GM21515 (cell line): ENCODE measurements at regions not wholly inside any gene's neighbourhood (a gene's known extent, or its start where the extent isn't known, plus 50 kb on each side); places are given as distances from the start of the nearest gene placed in this dataset.
"Not testable (repeated sequence)": the region's sequence is repeated elsewhere in the genome, so short reads cannot be mapped to it uniquely, and the experiment has no call there.

Experiments
- ATAC-seq: cut with Tn5 transposase; IDR thresholded peaks from one replicate; pipeline ENCODE4 v1.9.1; 2021; ENCODE audit not compliant: unreplicated experiment

- no peak for ATAC-seq
Measured at GRCh38 chr4:57200799-57201327, 90.7 kb upstream of the IGFBP7 start.

GRCh38 chr4:57199267-57199666, 89.1 kb upstream of the IGFBP7 start:
- ATAC-seq: no peak

- no peak for ATAC-seq
Measured at GRCh38 chr4:57195622-57196021, 85.4 kb upstream of the IGFBP7 start.

- no peak for ATAC-seq
Measured at GRCh38 chr4:57194068-57194611, 84.0 kb upstream of the IGFBP7 start.

GRCh38 chr4:57193209-57193810, 83.1 kb upstream of the IGFBP7 start:
- no peak for ATAC-seq

GRCh38 chr4:57191523-57192034, 81.4 kb upstream of the IGFBP7 start:
- no peak for ATAC-seq

GRCh38 chr4:57190601-57191481, 80.7 kb upstream of the IGFBP7 start:
- peak; percentile 75 for ATAC-seq

GRCh38 chr4:57187246-57187645, 77.1 kb upstream of the IGFBP7 start:
- no peak for ATAC-seq

GRCh38 chr4:57184378-57185029, 74.3 kb upstream of the IGFBP7 start:
- ATAC-seq: no peak

- ATAC-seq: no peak
Measured at GRCh38 chr4:57182132-57182874, 72.1 kb upstream of the IGFBP7 start.

GRCh38 chr4:57173136-57173535, 63.0 kb upstream of the IGFBP7 start:
- ATAC-seq: not testable (repeated sequence)

GRCh38 chr4:57172065-57172464, 61.9 kb upstream of the IGFBP7 start:
- ATAC-seq: no peak

GRCh38 chr4:57168982-57169381, 58.8 kb upstream of the IGFBP7 start:
- no peak for ATAC-seq

- ATAC-seq: peak; percentile 98
Measured at GRCh38 chr4:57163530-57164459, 53.6 kb upstream of the IGFBP7 start.

- ATAC-seq: no peak
Measured at GRCh38 chr4:57162499-57163019, 52.4 kb upstream of the IGFBP7 start.
